ENCODE measurements at regions not wholly inside any gene's neighbourhood (a gene's known extent, or its start where the extent isn't known, plus 50 kb on each side); places are given as distances from the start of the nearest gene placed in this dataset.

GRCh38 chr12:59234391-59234790 is 314.1 kb upstream of the LRIG3 start:
- DNase-seq (no peak), ATAC-seq (ENCODE audit: poor library complexity) (no peak)
- Histone ChIP-seq H3K4me3 (ENCODE audit: low read length) (no peak overlapping the region), H3K36me3 (ENCODE audit: insufficient read depth, low read length) (no peaks in the 10 kb centered on the region), H3K4me1 (ENCODE audit: insufficient read depth, low read length) (no peaks in the 10 kb centered on the region), H3K9me3 (ENCODE audit: control insufficient read depth in 1 of 2, insufficient read depth in 1 of 2, low read length in 2 of 2) (peaks cover 0 to 4% of the 10 kb centered on the region in 2 experiments), H3K27me3 (ENCODE audit: control insufficient read depth in 1 of 2, insufficient read depth in 2 of 2, low read length in 2 of 2) (no peaks in the 10 kb centered on the region), H3K27ac (ENCODE audit: low read depth in 1 of 2, low read length in 2 of 2) (no peak overlapping the region)
- Mint-ChIP-seq H3K36me3 (ENCODE audit: low read depth) (no peaks in the 10 kb centered on the region), H3K4me1 (ENCODE audit: low read depth) (no peaks in the 10 kb centered on the region), H3K27ac (no peak overlapping the region), H3K27me3 (no peaks in the 10 kb centered on the region), H3K9me3 (peaks cover 3% of the 10 kb centered on the region), H3K4me3 (no peak overlapping the region)
- ChIA-PET CTCF (no interaction called here), POLR2A (no interaction called here)
- intact Hi-C loops (cut with DNase I, micrococcal nuclease) = no loop called here
- TF ChIP-seq CTCF (IDR thresholded peaks at IDR 0.05) = no peak

GRCh38 chr12:59230334-59230733 is 310.0 kb upstream of the LRIG3 start:
- Histone ChIP-seq H3K27ac (ENCODE audit: low read depth in 1 of 2, low read length in 2 of 2) (no peak overlapping the region), H3K27me3 (ENCODE audit: control insufficient read depth in 1 of 2, insufficient read depth in 2 of 2, low read length in 2 of 2) (no peaks in the 10 kb centered on the region), H3K4me3 (ENCODE audit: low read length) (no peak overlapping the region), H3K4me1 (ENCODE audit: insufficient read depth, low read length) (no peaks in the 10 kb centered on the region), H3K9me3 (ENCODE audit: control insufficient read depth in 1 of 2, insufficient read depth in 1 of 2, low read length in 2 of 2) (peaks cover 0 to 4% of the 10 kb centered on the region in 2 experiments), H3K36me3 (ENCODE audit: insufficient read depth, low read length) (no peaks in the 10 kb centered on the region)
- intact Hi-C loops (cut with DNase I, micrococcal nuclease) = no loop called here
- ChIA-PET POLR2A (no interaction called here), CTCF (no interaction called here)
- ATAC-seq (ENCODE audit: poor library complexity) (no peak), DNase-seq (no peak)
- H3K27me3 Mint-ChIP-seq = no peaks in the 10 kb centered on the region
- TF ChIP-seq CTCF (IDR thresholded peaks at IDR 0.05) = no peak
- no peaks in the 10 kb centered on the region for H3K36me3 Mint-ChIP-seq (ENCODE audit: low read depth)
- H3K27ac Mint-ChIP-seq = no peak overlapping the region
- H3K4me3 Mint-ChIP-seq = no peak overlapping the region
- peaks cover 6% of the 10 kb centered on the region for H3K9me3 Mint-ChIP-seq
- no peaks in the 10 kb centered on the region for H3K4me1 Mint-ChIP-seq (ENCODE audit: low read depth)

- intact Hi-C loops (cut with DNase I, micrococcal nuclease) = no loop called here
- Mint-ChIP-seq H3K27me3 (no peaks in the 10 kb centered on the region), H3K27ac (no peak overlapping the region), H3K36me3 (ENCODE audit: low read depth) (no peaks in the 10 kb centered on the region), H3K4me3 (no peak overlapping the region), H3K9me3 (peaks cover 3% of the 10 kb centered on the region), H3K4me1 (ENCODE audit: low read depth) (no peaks in the 10 kb centered on the region)
- DNase-seq (no peak), ATAC-seq (ENCODE audit: poor library complexity) (no peak)
- Histone ChIP-seq H3K4me1 (ENCODE audit: insufficient read depth, low read length) (no peaks in the 10 kb centered on the region), H3K36me3 (ENCODE audit: insufficient read depth, low read length) (no peaks in the 10 kb centered on the region), H3K9me3 (ENCODE audit: control insufficient read depth in 1 of 2, insufficient read depth in 1 of 2, low read length in 2 of 2) (no peaks in the 10 kb centered on the region), H3K27ac (ENCODE audit: low read depth in 1 of 2, low read length in 2 of 2) (no peak overlapping the region), H3K27me3 (ENCODE audit: control insufficient read depth in 1 of 2, insufficient read depth in 2 of 2, low read length in 2 of 2) (no peaks in the 10 kb centered on the region), H3K4me3 (ENCODE audit: low read length) (no peak overlapping the region)
- ChIA-PET CTCF (no interaction called here), POLR2A (no interaction called here)
- TF ChIP-seq CTCF (IDR thresholded peaks at IDR 0.05) = no peak
These were observed 298.8 kb upstream of the LRIG3 start for GRCh38 chr12:59219148-59219547.
